Chondrocyte (in vitro differentiated cells): ENCODE measurements at regions not wholly inside any gene's neighbourhood (a gene's known extent, or its start where the extent isn't known, plus 50 kb on each side); places are given as distances from the start of the nearest gene placed in this dataset.
"Not testable (repeated sequence)": the region's sequence is repeated elsewhere in the genome, so short reads cannot be mapped to it uniquely, and the experiment has no call there.

ENCODE experiments used
- DNase-seq: peaks from one replicate; pipeline ENCODE4 v3.0.0; 2021; ENCODE audit warnings: mixed read lengths, low spot score
- H3K27ac Mint-ChIP-seq: one replicate; pipeline ENCODE4 v1.8.0; 2021; ENCODE audit warnings: mild to moderate bottlenecking, moderate library complexity, mixed read lengths; ENCODE audit not compliant: unreplicated experiment
- H3K27me3 Mint-ChIP-seq: 2 replicates; pipeline ENCODE4 v1.8.0; 2021; ENCODE audit warnings: low read depth, mixed read lengths
- H3K36me3 Mint-ChIP-seq: 2 replicates; pipeline ENCODE4 v1.8.0; 2021; ENCODE audit warnings: low read depth, mixed read lengths
- H3K4me1 Mint-ChIP-seq: 2 replicates; pipeline ENCODE4 v1.8.0; 2021; ENCODE audit warnings: low read depth, mild to moderate bottlenecking, mixed read lengths
- H3K4me3 Mint-ChIP-seq: one replicate; pipeline ENCODE4 v1.8.0; 2021; ENCODE audit warnings: mild to moderate bottlenecking, moderate library complexity, mixed read lengths; ENCODE audit not compliant: unreplicated experiment
- H3K9me3 Mint-ChIP-seq: 2 replicates; pipeline ENCODE4 v1.8.0; 2021; ENCODE audit warnings: low read depth, mixed read lengths
- CTCF ChIP-seq: fragments of 200-600 bp; sonication (generic); IDR thresholded peaks from 2 replicates; pipeline ENCODE4 v1.5.0; 2021; ENCODE audit warnings: antibody characterized with exemption, mild to moderate bottlenecking, moderate library complexity

GRCh38 chr5:36502608-36503007, 103.8 kb upstream of the SLC1A3 start:
- H3K4me3 Mint-ChIP-seq = no peak overlapping the region
- peaks cover 13% of the 10 kb centered on the region for H3K4me1 Mint-ChIP-seq
- DNase-seq = no peak

GRCh38 chr5:36505021-36505420, 101.4 kb upstream of the SLC1A3 start:
- Mint-ChIP-seq H3K27ac (no peak overlapping the region), H3K27me3 (peaks cover 18% of the 10 kb centered on the region), H3K4me1 (peaks cover 13% of the 10 kb centered on the region), H3K9me3 (peaks cover 7% of the 10 kb centered on the region), H3K36me3 (peaks cover 9% of the 10 kb centered on the region), H3K4me3 (no peak overlapping the region)
- TF ChIP-seq CTCF = no peak
- DNase-seq = no peak

More at GRCh38 chr5:36502608-36503007, 103.8 kb upstream of the SLC1A3 start:
- TF ChIP-seq CTCF = no peak
- peak overlapping the region; percentile 60 for H3K27ac Mint-ChIP-seq
- H3K36me3 Mint-ChIP-seq = no peaks in the 10 kb centered on the region
- no peaks in the 10 kb centered on the region for H3K9me3 Mint-ChIP-seq
- peaks cover 18% of the 10 kb centered on the region for H3K27me3 Mint-ChIP-seq

GRCh38 chr5:36507332-36507952, 99.0 kb upstream of the SLC1A3 start:
- TF ChIP-seq CTCF = peak; percentile 96
- no peak for DNase-seq
- Mint-ChIP-seq H3K4me3 (no peak overlapping the region), H3K36me3 (peaks cover 9% of the 10 kb centered on the region), H3K27me3 (peaks cover 37% of the 10 kb centered on the region), H3K4me1 (peaks cover 8% of the 10 kb centered on the region), H3K9me3 (peaks cover 16% of the 10 kb centered on the region), H3K27ac (no peak overlapping the region)

- not testable (repeated sequence) for H3K36me3 Mint-ChIP-seq, H3K4me3 Mint-ChIP-seq, DNase-seq, H3K27ac Mint-ChIP-seq, H3K4me1 Mint-ChIP-seq
- H3K9me3 Mint-ChIP-seq = peaks cover 18% of the 10 kb centered on the region
- H3K27me3 Mint-ChIP-seq = peaks cover 37% of the 10 kb centered on the region
These were observed 98.1 kb upstream of the SLC1A3 start for GRCh38 chr5:36508331-36508730.

- not testable (repeated sequence) for DNase-seq, H3K4me3 Mint-ChIP-seq, H3K27ac Mint-ChIP-seq, H3K4me1 Mint-ChIP-seq
- Mint-ChIP-seq H3K9me3 (peaks cover 24% of the 10 kb centered on the region), H3K36me3 (peaks cover 12% of the 10 kb centered on the region), H3K27me3 (peaks cover 40% of the 10 kb centered on the region)
These were observed 92.8 kb upstream of the SLC1A3 start for GRCh38 chr5:36513647-36514046.

GRCh38 chr5:36519881-36520280, 86.5 kb upstream of the SLC1A3 start:
- Mint-ChIP-seq H3K36me3 (peaks cover 4% of the 10 kb centered on the region), H3K9me3 (peaks cover 8% of the 10 kb centered on the region), H3K4me3 (no peak overlapping the region), H3K27me3 (peaks cover 12% of the 10 kb centered on the region), H3K4me1 (no peaks in the 10 kb centered on the region), H3K27ac (no peak overlapping the region)
- no peak for TF ChIP-seq CTCF
- DNase-seq = no peak
